ENCODE measurements at regions not wholly inside any gene's neighbourhood (a gene's known extent, or its start where the extent isn't known, plus 50 kb on each side); places are given as distances from the start of the nearest gene placed in this dataset.

DNA sequence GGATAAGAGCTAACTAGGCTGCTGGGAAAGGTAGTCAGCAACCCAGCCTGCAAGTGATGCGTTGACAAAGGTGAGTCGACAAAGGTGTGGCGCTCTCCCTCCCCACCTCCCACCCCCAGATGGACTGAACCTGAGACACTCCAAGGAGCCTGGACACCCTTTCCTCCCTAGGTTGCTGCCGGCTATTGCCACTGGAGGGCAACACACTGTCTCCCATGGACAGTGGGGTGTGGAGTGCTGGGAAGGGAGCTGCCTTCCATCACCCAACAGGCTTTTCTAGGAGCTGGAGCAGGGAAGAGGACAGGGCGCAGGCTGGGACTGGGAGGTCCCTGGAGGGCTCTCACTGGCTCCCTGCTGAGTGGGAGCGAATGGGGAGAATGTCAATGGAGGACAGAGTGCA, 75.4 kb upstream of the ARAP3 start:
- ATAC-seq (ENCODE audit: low read depth): no peak
- CTCF ChIA-PET: no interaction called here

DNA sequence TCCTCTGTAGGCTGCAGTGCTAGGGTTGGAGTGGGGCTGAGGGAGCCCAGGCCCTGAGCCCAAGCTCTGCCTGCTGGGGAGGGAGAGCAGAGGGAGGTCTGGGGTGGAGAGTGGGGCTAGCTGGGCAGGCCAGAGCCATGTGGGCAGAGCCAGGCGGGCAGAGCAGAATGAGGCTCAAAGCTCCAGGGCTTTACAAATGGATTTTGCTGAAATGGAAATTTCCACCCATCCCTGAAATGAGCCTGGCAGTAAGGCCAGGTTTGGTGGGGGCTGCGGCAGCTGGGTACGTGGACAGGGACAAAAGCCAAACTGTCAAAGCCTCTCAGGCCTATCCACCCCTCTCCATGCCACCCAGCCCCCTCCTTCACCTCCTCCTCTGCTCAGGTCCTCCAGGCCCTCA, 74.2 kb upstream of the ARAP3 start:
- peaks cover 0 to 34% (median 0%) of the 10 kb centered on the region in 3 donors for H3K9me3 ChIP-seq (ENCODE audit: control extremely low read depth in 1 of 3, control insufficient read depth in 2 of 3, insufficient read depth in 1 of 3, low read length in 2 of 3)
- intact Hi-C loops (cut with micrococcal nuclease): no loop called here
- CTCF ChIA-PET: no interaction called here
- H3K4me2 ChIP-seq (replicated peaks; ENCODE audit: low read depth, low read length, poor library complexity, severe bottlenecking): no peak overlapping the region
- Mint-ChIP-seq H3K4me1 (no peaks in the 10 kb centered on the region), H3K27ac (no peak overlapping the region), H3K9me3 (ENCODE audit: insufficient read depth) (no peaks in the 10 kb centered on the region), H3K27me3 (peaks cover 75% of the 10 kb centered on the region), H3K4me3 (no peak overlapping the region)
- POLR2A ChIA-PET: no interaction called here
- H3K27ac ChIP-seq (ENCODE audit: low read length in 2 of 2): no peak overlapping the region
- H3K4me3 ChIP-seq (ENCODE audit: control extremely low read depth in 1 of 5, extremely low read depth in 1 of 5, insufficient read depth in 1 of 5, low read depth in 2 of 5, low read length in 4 of 5): no peak overlapping the region
- no peaks in the 10 kb centered on the region for H3K4me1 ChIP-seq (ENCODE audit: control insufficient read depth in 2 of 2, insufficient read depth in 2 of 2, low read length in 2 of 2)
- H3K9ac ChIP-seq (ENCODE audit: low read length): no peak overlapping the region
- TF ChIP-seq EZH2 (IDR thresholded peaks at IDR 0.05; ENCODE audit: borderline replicate concordance, insufficient read depth, low read depth, low read length, poor library complexity, severe bottlenecking): no peak
- TF ChIP-seq, protein P1, sequence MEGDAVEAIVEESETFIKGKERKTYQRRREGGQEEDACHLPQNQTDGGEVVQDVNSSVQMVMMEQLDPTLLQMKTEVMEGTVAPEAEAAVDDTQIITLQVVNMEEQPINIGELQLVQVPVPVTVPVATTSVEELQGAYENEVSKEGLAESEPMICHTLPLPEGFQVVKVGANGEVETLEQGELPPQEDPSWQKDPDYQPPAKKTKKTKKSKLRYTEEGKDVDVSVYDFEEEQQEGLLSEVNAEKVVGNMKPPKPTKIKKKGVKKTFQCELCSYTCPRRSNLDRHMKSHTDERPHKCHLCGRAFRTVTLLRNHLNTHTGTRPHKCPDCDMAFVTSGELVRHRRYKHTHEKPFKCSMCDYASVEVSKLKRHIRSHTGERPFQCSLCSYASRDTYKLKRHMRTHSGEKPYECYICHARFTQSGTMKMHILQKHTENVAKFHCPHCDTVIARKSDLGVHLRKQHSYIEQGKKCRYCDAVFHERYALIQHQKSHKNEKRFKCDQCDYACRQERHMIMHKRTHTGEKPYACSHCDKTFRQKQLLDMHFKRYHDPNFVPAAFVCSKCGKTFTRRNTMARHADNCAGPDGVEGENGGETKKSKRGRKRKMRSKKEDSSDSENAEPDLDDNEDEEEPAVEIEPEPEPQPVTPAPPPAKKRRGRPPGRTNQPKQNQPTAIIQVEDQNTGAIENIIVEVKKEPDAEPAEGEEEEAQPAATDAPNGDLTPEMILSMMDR (IDR thresholded peaks at IDR 0.05): no peak
- H3K79me2 ChIP-seq (ENCODE audit: control insufficient read depth, insufficient read depth, low read length): no peaks in the 10 kb centered on the region
- DNase-seq (no peak), ATAC-seq (ENCODE audit: low read depth) (no peak)
- peaks cover 0 to 84% (median 19%) of the 10 kb centered on the region in 4 experiments for H3K27me3 ChIP-seq (replicated peaks in 1 of 4; ENCODE audit: control extremely low read depth in 1 of 4, control insufficient read depth in 3 of 4, insufficient read depth in 4 of 4, low read length in 3 of 4)
- H4K20me1 ChIP-seq (ENCODE audit: control insufficient read depth, insufficient read depth, low read length, poor library complexity, severe bottlenecking): no peaks in the 10 kb centered on the region
- no peaks in the 10 kb centered on the region for H3K36me3 ChIP-seq (replicated peaks in 1 of 2; ENCODE audit: control extremely low read depth in 1 of 2, control insufficient read depth in 1 of 2, extremely low read depth in 1 of 2, insufficient read depth in 2 of 2, low read length in 1 of 2)
- no peak overlapping the region for H2AFZ ChIP-seq (ENCODE audit: insufficient read depth, low read depth, low read length, poor library complexity, severe bottlenecking)
- 82% methylated on average over 3 of the region's 3 CpGs for WGBS (ENCODE audit: insufficient coverage)

More for the DNA sequence above, 75.4 kb upstream of the ARAP3 start:
- no peaks in the 10 kb centered on the region for H3K9me3 Mint-ChIP-seq (ENCODE audit: insufficient read depth)
- no peak overlapping the region for H3K4me3 ChIP-seq (ENCODE audit: control extremely low read depth in 1 of 5, extremely low read depth in 1 of 5, insufficient read depth in 1 of 5, low read depth in 2 of 5, low read length in 4 of 5)
- peaks cover 0 to 39% (median 0%) of the 10 kb centered on the region in 3 donors for H3K9me3 ChIP-seq (ENCODE audit: control extremely low read depth in 1 of 3, control insufficient read depth in 2 of 3, insufficient read depth in 1 of 3, low read length in 2 of 3)
- no peak overlapping the region for H3K4me2 ChIP-seq (replicated peaks; ENCODE audit: low read depth, low read length, poor library complexity, severe bottlenecking)
- no peak for DNase-seq
- intact Hi-C loops (cut with micrococcal nuclease): no loop called here
- H3K79me2 ChIP-seq (ENCODE audit: control insufficient read depth, insufficient read depth, low read length): no peaks in the 10 kb centered on the region
- whole genome bisulfite sequencing (ENCODE audit: insufficient coverage): 68% methylated on average over 2 of the region's 6 CpGs
- H3K27ac Mint-ChIP-seq: no peak overlapping the region
- H3K4me1 ChIP-seq (ENCODE audit: control insufficient read depth in 2 of 2, insufficient read depth in 2 of 2, low read length in 2 of 2): no peaks in the 10 kb centered on the region
- no peaks in the 10 kb centered on the region for H3K36me3 ChIP-seq (replicated peaks in 1 of 2; ENCODE audit: control extremely low read depth in 1 of 2, control insufficient read depth in 1 of 2, extremely low read depth in 1 of 2, insufficient read depth in 2 of 2, low read length in 1 of 2)
- H3K27me3 ChIP-seq (replicated peaks in 1 of 4; ENCODE audit: control extremely low read depth in 1 of 4, control insufficient read depth in 3 of 4, insufficient read depth in 4 of 4, low read length in 3 of 4): peaks cover 0 to 89% (median 21%) of the 10 kb centered on the region in 4 experiments
- no peaks in the 10 kb centered on the region for H3K4me1 Mint-ChIP-seq
- H4K20me1 ChIP-seq (ENCODE audit: control insufficient read depth, insufficient read depth, low read length, poor library complexity, severe bottlenecking): no peaks in the 10 kb centered on the region
- TF ChIP-seq, protein P1 (IDR thresholded peaks at IDR 0.05): no peak
- TF ChIP-seq EZH2 (IDR thresholded peaks at IDR 0.05; ENCODE audit: borderline replicate concordance, insufficient read depth, low read depth, low read length, poor library complexity, severe bottlenecking): no peak
- no peak overlapping the region for H3K27ac ChIP-seq (ENCODE audit: low read length in 2 of 2)
- H3K9ac ChIP-seq (ENCODE audit: low read length): no peak overlapping the region
- H3K4me3 Mint-ChIP-seq: no peak overlapping the region
- H2AFZ ChIP-seq (ENCODE audit: insufficient read depth, low read depth, low read length, poor library complexity, severe bottlenecking): no peak overlapping the region
- POLR2A ChIA-PET: interaction anchor here (0.5 kb wide), 1 partner anchor 54 kb away, joined by 3 read pairs; no protein-coding TSS in a partner anchor
- H3K27me3 Mint-ChIP-seq: peaks cover 69% of the 10 kb centered on the region

Data from B cell (primary cell).